ENCODE measurements at regions not wholly inside any gene's neighbourhood (a gene's known extent, or its start where the extent isn't known, plus 50 kb on each side); places are given as distances from the start of the nearest gene placed in this dataset.

DNA sequence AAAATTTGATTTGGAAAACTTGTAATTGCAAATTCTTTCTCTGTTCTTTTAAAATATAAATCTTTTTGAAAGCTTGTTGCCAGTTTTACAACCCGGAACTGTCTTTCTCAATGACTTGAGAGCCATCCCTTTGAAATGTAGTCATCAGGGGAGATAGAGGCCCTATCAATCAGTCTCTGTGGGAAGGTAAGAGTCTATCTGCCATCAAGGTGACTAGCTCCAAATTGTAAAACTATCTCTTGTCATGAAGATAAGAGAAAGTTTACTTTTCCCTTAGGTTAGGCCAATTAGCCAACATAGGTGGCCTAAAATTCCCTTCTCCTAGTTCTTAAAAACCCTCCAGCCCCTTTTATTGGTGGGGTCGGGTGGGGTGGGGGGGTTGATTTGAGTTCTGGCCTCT lies 469.1 kb upstream of the IRAK1BP1 start:
- Histone ChIP-seq H2BK15ac (ENCODE audit: low read depth, low read length) (no peak overlapping the region), H3K9me3 (ENCODE audit: control insufficient read depth, insufficient read depth, low read length) (no peaks in the 10 kb centered on the region), H4K8ac (ENCODE audit: low read depth in 2 of 2, low read length in 2 of 2) (no peak overlapping the region), H3K27ac (ENCODE audit: insufficient read depth, low read length) (no peak overlapping the region), H2AFZ (replicated peaks; ENCODE audit: low read length, poor library complexity) (no peak overlapping the region), H3K56ac (ENCODE audit: extremely low read depth, insufficient read depth, low read length) (no peak overlapping the region), H3K4me1 (ENCODE audit: control insufficient read depth, insufficient read depth, low read length) (no peaks in the 10 kb centered on the region), H2AK9ac (replicated peaks; ENCODE audit: low read depth, low read length, poor library complexity) (no peak overlapping the region), H3K36me3 (ENCODE audit: control insufficient read depth, insufficient read depth, low read length) (no peaks in the 10 kb centered on the region), H3K4me3 (ENCODE audit: insufficient read depth, low read depth, low read length) (no peak overlapping the region), H2AK5ac (ENCODE audit: low read depth, low read length) (no peak overlapping the region), H3K4ac (ENCODE audit: low read depth, low read length) (no peak overlapping the region), H2BK5ac (ENCODE audit: low read depth, low read length, poor library complexity, severe bottlenecking) (no peak overlapping the region), H3K14ac (replicated peaks; ENCODE audit: low read depth, low read length) (no peak overlapping the region), H3K4me2 (ENCODE audit: low read depth, low read length) (no peak overlapping the region), H2BK20ac (ENCODE audit: low read depth, low read length) (no peak overlapping the region), H3K23ac (ENCODE audit: low read depth, low read length) (no peak overlapping the region), H3K9me1 (ENCODE audit: insufficient read depth, low read length) (no peaks in the 10 kb centered on the region), H3K18ac (ENCODE audit: low read depth, low read length) (no peak overlapping the region), H3K9ac (ENCODE audit: low read depth, low read length) (no peak overlapping the region), H2BK120ac (ENCODE audit: low read depth, low read length) (no peak overlapping the region), H3K79me1 (ENCODE audit: low read depth in 1 of 2, low read length in 2 of 2) (no peaks in the 10 kb centered on the region), H3K27me3 (ENCODE audit: control insufficient read depth, insufficient read depth, low read length) (no peaks in the 10 kb centered on the region), H4K5ac (ENCODE audit: low read depth, low read length) (no peak overlapping the region), H4K20me1 (ENCODE audit: insufficient read depth, low read length) (no peaks in the 10 kb centered on the region), H4K91ac (ENCODE audit: insufficient read depth, low read depth, low read length) (no peak overlapping the region)
- in situ Hi-C loops (cut with MboI; ENCODE audit: low sequenced_read_pairs): no loop called here
- DNase-seq: no peak
- no peak for ATAC-seq (ENCODE audit: low read depth)
- intact Hi-C loops (cut with micrococcal nuclease): no loop called here
- TF ChIP-seq CHD1 (IDR thresholded peaks at IDR 0.05; ENCODE audit: low read depth, low read length) (no peak), RCOR1 (IDR thresholded peaks at IDR 0.05; ENCODE audit: insufficient replicate concordance, low read length) (no peak), SMC3 (IDR thresholded peaks at IDR 0.05; ENCODE audit: low read depth, low read length) (no peak), FOS (IDR thresholded peaks at IDR 0.05; ENCODE audit: low read depth, low read length) (no peak), CTCF (conservative IDR thresholded peaks at IDR 0.05; ENCODE audit: low read depth, low read length) (no peak)
- TF ChIP-seq, protein P1, sequence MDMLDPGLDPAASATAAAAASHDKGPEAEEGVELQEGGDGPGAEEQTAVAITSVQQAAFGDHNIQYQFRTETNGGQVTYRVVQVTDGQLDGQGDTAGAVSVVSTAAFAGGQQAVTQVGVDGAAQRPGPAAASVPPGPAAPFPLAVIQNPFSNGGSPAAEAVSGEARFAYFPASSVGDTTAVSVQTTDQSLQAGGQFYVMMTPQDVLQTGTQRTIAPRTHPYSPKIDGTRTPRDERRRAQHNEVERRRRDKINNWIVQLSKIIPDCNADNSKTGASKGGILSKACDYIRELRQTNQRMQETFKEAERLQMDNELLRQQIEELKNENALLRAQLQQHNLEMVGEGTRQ (IDR thresholded peaks at IDR 0.05; ENCODE audit: low read depth, low read length): no peak
- ChIA-PET CTCF (no interaction called here), POLR2A (ENCODE audit: unreplicated experiment) (no interaction called here)
- WGBS, 2 experiments (ENCODE audit: extremely low coverage in 2 of 2, insufficient read length in 1 of 2): no CpG with 5 or more reads among the region's 2 CpGs
- BruUV-seq (replicated peaks): no TSS peak
- dilution Hi-C loops (cut with HindIII; ENCODE audit: low sequenced_read_pairs, unreplicated experiment): no loop called here

Data from IMR-90 (cell line).